ENCODE measurements at regions not wholly inside any gene's neighbourhood (a gene's known extent, or its start where the extent isn't known, plus 50 kb on each side); places are given as distances from the start of the nearest gene placed in this dataset.

DNA sequence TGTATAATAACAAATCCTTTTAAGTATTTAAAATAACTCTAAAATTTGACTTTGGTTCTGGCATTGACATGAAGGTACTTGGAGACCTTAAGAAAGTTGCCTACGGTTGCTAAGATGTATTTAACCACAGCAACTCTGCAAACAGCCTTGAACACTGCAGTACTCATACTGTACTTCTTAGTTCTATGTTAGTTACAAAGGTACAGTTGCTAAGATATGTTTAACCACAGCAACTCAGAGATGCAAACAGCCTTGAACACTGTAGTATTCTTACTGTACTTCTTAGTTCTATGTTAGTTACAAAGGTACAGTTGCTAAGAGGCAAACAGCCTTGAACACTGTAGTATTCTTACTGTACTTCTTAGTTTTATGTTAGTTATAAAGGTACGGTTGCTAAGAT is 268.3 kb upstream of the MIR17HG start:
- DNase-seq (ENCODE audit: low read depth): no peak

DNA sequence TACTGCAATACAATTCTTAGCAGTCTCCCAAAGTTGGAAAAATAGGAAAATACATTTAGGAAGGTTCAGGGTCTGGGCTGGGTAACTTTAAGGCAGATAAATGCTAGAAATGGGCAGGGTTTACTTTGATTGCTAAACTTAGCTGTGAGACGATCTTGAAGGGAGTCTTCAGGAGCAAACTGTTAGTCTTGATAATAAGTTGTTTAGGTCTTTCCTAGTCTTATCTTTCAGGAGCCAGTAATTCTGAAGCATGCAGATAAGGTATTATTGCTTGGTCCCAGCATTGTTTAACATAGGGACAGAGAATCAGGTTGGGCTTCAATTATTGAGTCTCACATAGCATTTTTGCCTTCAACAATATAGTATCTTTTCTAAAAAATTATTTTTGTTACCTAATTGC is 262.4 kb upstream of the MIR17HG start:
- no peak for DNase-seq (ENCODE audit: low read depth)

DNA sequence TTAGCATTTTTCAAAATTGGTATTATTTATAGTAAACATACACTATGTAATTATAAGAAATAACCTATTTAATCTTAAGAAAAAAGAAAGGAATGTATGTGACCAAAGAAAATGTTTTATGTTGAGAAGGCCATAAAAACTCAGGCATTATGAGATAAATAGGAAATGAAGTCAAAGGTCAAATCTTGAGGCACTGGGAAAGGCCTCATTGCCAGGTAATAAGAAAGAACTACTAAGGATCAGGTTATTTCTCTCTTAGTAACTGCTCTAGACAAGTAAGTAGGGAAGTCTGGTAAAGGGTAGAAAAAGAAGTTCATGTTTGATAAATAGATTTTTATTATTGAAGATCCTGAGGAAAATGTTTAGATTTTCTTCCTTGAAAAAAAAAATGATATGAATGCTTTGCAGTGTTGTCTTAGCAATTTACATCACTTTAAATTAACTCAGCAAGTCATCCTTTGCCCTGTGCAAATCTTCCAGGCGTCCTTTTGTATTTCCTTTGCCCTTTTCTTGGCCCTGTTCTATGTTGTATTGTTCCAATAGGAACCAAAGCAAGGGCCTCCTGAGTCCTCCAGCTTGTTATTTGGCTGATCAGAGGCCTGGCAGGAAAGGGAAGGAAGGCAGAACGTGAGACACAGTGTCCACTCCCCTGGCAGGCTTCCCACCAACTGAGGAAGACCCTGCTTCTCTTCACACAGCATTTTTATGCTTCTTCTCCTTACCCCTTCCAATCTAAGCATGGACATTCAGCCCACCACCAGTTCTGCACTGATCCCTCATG is 260.4 kb upstream of the MIR17HG start:
- DNase-seq (ENCODE audit: low read depth): no peak

DNA sequence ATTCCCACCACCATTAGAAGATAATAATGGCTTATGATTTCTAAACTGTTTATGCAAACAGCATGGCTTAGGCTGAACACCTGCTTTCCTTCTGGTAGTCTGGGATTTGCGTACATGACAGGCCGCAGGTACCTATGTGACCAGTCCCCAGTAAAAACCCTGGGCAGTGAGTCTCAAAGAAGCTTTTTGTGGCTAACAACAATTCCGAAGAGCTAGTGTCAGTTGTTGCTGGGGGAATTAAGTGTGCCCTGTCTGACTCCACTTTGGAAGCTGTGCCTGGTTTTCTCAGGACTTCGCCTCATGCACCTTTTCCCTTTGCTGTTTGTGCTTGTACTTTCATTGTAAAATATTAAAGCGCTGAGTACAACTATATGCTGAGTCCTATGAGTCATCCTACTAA is 250.2 kb upstream of the MIR17HG start:
- no peak for DNase-seq (ENCODE audit: low read depth)

DNA sequence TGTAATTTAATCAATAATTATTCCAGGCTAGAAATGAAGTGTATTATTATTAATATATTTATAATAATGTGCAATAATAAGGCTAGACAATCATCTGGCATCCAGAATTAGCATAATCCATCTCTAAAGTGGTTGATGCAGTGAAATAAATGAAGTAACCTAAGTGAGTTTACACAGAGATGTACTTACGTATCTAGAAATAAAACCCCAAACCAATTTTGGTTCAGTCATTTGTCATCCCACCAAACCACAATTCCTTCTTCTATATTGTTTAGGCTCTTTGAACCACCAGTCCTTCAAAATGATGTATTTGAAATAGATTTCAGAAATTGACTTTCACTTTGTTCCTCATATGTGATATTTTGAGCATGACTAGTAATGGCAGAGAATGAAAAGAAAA is 247.6 kb upstream of the MIR17HG start:
- no peak for DNase-seq (ENCODE audit: low read depth)

DNA sequence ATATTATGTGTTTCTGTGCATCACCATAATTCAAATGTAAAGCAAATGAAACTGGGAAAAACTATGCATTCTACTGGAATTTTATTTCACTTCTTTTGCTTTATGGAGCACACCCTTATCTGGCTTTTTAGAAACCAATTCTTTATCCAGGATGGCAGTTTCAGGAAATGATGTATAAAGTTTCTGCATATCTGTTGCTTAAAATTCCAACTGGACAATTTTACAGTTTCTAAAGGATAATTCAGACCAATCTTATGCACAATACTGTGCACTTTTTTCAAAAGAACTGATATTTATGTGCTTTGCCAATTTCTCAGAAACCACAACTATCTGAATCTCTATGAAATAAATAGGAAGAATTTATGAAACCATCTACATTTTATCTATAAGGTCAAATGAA is 246.5 kb upstream of the MIR17HG start:
- no peak for DNase-seq (ENCODE audit: low read depth)

DNA sequence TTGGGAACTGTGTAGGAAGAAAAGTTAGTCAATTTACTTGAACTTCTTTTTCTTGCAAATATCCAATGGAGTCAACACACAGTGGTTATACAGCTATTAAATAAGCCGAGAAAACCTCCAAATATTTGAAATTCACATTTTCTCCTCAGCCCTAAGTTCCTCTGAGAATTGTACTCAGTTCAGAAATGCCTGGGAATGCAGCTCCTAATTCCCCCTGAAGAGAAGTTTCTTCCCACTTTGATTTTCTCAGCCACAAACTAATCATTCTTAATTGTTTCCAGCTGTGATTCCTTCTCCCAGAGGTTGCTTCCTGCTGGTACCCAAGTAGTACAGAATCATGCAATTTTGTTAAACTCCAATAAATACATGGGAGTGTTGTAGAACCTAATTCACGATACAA is 246.1 kb upstream of the MIR17HG start:
- no peak for DNase-seq (ENCODE audit: low read depth)

DNA sequence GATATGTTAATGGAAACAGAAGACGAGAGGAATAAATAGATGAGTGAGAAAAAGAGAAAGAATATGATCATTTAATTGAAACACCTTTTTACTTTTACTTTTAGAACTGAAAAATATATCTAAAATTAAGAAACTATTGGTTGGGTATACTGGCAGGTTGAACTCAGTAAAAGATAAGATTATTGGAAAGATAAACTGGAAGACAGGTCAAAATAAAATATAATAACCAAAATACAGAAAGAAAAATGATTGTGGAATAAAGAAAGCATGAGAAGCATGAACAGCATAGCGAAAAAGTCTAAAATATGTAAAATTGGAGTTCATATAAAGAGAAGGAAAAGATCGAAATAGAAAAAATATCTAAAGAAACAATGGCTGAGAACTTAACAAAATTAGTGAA is 242.2 kb upstream of the MIR17HG start:
- no peak for DNase-seq (ENCODE audit: low read depth)

DNA sequence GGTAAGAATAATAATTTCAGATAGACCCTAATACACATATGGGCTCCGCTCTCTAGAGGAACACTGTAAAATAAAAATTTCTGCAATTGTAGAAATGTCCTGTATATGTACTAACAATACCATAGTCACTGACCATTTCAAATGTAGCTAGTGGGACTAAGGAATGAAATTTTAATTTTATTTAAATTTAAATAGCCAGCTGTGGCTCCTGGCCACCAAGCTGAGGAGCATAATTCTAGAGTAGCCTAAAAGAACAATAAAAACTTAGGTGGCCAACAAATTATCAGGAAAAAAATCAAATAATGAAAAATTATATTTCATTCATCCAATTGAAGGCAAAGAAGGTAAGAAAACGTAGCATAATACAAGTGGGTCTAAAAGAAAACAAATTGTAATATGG is 240.9 kb upstream of the MIR17HG start:
- DNase-seq (ENCODE audit: low read depth): no peak

DNA sequence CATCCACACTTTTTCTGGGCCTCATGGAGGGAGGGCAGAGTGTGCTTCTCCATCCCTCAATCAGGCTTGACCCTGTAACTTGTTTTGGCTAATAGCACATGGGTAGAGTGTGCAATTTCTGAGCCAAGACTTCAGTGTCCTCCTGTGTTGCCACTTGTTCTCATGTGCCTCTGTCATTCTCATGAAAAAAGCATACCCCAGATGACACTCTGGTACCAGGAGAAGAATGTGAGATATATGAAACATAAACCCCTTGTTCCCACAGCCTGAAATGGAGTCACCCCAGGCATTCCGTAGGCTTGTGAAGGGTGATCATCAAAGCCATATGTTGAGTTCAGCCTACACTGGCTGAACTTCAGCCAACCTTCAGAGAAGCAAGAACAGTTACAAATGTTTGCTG is 239.2 kb upstream of the MIR17HG start:
- no peak for DNase-seq (ENCODE audit: low read depth)

DNA sequence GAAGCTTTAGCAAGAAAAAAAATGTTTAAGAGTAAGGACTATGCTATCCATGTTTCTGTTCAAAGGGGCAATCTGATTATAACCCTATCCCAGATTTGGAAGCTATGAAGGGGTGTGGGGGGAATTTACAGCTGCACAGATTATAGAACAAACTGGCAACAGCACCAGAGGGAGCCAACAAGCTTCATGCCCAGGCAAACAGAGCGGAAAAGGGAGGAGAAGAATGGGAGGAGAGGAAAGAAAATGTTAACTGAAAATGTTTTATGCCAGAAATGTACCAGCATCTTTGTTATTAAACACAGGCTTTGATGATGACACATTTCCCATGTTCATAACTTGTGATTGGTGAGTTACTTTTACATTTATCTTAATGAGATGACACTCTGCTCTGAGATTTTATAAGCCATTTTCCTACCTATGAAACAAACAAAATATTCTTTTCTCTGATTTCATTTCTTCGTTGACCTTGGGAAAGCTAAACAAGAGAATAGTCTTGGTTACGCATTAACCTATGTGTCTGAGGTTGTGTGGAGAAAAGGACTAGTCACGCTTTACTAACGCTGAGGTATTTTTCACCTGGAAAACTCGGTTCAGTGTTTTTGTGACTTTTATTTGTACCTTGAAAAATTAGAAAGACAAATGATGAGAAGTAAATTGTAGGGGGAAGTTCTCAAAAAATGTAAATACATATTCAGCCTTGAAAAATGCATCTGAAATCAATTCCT is 235.8 kb upstream of the MIR17HG start:
- DNase-seq (ENCODE audit: low read depth): no peak

DNA sequence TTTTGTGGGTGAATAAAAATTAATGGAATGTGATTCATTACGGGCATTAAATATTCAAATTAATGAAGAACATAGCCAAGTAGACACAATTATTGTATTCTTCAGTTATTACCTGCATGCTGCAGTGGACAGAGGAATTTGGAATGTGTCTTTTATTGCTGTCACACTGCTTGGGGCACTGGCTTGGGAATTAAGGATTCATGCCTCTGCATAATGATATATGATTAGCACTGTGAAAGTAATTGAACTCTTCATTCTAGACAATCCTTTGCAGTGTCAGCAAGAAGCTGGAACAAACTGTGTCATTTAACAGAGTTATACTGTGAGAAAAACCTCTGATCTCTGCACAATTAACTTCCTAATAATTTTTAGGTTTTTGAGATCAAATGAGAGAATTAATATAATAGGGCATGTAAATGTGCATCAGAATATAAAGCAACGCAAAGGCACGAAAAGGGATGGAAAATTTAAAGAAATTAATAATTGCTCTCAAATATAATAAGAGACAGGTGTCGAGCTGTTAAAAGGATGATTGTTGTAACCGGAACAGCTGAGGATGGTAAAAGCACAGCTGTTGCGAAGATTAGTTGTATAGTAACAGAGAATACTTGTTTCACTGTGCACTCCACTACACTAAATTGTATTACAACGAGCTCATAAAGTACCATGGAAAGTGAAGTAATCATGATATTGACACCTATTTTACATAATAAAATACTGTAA is 235.1 kb upstream of the MIR17HG start:
- no peak for DNase-seq (ENCODE audit: low read depth)

DNA sequence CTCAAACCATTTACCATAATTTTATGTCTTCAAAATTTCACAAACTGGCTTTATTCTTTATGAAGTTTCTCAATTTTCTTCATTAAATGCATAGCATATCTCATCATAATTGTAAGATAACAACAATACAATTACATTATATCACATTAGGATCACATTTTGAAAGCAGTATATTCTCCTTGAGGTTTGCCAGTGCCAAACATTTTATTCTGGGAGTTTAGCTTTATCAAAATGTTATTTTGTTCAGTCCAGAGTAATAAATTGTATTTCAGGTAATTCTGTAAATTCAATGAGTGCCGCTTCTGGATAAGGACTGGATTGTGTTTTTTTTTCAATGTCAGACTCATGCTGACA is 234.6 kb upstream of the MIR17HG start:
- no peak for DNase-seq (ENCODE audit: low read depth)

DNA sequence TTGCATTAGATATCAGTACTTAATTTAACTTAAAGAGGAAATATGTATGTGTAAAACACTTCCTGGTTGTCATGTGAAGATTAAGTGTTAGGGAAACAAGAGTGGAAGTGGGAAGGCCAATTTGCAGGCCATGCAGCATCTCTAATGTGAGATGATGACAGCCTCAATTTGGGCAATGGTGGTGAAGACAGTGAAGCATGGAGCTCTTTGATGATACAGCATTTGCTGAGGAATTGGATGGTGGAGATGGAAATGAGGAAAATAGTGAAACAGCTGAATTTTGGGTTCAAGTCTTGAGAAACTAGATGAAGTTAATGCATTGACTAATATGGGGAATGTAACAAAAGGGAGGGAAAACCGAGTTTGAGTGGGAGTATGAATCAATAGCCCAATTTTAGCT is 231.7 kb upstream of the MIR17HG start:
- DNase-seq (ENCODE audit: low read depth): no peak

DNA sequence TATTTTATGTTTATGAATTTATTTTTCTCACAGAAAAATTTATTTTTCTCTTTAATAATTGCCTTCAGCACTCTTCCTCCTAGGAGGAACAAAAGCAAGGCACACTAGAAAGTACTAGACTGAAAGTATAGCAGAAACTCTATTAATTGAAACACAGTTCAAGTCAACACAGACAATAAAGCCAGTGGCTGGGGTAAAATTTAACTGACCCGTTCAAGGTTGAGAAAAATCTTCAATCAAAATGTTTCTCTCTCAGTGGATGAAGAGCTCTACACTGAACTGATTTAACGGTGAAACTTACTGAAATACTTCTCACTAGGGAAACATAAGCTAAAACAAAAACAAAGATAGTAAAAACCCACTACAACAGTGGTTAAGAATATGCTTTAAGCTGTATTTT is 230.1 kb upstream of the MIR17HG start:
- DNase-seq (ENCODE audit: low read depth): no peak

DNA sequence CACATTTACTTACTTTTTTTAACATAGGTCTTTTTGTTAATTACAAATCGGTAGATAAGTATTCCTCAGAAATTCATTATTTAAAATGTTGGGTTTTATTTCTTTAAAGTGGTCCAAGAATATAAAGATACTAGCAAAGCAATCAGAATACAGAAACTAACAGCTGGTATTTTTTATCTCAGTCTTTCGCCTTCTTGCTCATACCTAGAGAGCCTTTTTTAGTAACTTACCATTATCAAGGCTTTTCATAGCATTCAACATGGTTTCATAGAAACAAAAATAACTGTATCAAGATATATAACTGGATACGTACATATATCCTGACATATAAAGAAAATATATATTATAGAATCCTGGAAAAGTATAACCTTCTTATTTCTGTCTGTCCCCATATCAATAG is 227.8 kb upstream of the MIR17HG start:
- DNase-seq (ENCODE audit: low read depth): no peak

DNA sequence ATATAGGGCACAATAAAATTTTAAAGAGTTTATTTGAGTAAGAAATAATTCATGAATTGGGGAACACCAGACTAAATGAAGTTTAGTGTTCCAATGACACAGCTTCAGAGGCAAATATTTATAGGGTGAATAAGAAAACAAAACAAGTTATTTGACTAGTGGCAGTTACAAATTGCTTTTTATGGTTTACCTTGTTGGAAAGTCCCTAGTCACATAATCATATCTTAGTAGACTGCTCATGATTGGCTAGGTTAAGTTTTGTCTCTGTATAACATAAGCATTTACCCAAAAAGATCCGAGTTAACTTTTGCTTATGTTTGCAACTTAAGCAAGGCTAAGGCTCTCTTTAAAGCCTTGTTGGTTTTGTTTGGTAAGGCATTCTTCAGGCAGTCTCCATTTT is 224.7 kb upstream of the MIR17HG start:
- DNase-seq (ENCODE audit: low read depth): no peak

DNA sequence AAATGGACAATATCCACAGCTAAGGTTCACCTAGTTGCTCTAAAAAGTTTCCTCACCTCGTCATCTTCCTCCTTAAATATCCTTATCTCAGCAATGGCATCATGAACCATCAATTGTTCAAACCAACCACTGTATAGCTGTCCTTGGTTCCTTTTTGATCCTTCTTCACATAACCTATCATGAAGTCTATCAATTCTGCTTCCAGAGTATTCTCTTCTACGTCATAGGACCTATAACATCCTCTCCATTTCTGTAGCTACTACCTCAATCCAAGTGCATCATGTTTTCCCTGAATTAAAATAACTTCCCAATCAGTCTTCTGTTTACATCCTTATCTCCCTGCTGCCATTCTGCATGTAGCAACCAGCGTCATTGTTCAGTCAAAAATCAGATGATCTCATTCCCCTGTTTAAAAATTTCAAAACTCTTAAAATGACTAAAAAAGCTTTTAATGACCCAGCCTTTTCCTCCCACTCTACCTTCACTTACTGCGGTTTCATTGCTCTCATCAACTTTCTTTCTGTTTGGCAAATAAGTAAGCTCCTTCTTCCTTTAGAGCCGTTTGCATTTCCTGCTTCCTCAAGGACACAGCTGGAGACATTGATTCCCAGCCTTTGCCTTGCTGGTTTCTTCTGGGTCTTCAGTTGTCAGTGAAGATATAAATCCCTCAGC is 223.9 kb upstream of the MIR17HG start:
- DNase-seq (ENCODE audit: low read depth): peak; percentile 69

DNA sequence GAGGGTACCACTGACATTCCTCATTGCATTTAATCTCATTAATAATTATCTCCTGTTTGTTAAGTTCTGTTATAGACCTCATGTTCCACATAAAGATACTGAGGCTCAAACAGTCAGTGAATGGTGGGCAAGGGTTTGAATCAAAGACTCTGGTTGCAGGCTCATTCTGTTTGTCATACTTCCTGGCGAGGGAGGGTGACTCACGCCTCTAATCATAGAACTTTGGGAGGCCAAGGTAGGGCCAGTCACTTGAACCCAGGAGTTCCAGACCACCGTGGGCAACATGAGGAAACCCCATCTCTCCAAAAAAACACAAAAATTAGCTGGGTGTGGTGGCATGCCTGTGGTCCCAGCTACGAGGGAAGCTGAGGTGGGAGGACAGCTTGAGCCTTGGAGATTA is 220.7 kb upstream of the MIR17HG start:
- peak; percentile 22 for DNase-seq (ENCODE audit: low read depth)

DNA sequence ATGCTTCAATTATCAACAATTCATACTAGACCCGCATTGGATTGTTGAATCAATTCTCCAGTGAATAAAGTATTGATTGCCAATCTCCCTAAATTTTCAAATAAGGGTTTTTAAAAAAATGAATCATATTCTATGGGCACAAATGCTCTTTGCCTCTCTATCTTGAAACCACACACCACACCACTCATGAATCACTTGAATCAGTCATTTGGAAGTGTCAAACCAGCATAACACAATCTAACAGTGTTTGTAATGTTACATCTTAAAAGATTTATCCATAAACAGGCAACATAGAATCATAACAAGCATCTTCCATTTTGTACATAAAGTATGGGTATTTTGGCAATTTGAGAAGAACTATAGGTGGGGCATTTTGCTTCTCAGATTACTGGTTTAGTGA is 219.5 kb upstream of the MIR17HG start:
- peak; percentile 50 for DNase-seq (ENCODE audit: low read depth)

DNA sequence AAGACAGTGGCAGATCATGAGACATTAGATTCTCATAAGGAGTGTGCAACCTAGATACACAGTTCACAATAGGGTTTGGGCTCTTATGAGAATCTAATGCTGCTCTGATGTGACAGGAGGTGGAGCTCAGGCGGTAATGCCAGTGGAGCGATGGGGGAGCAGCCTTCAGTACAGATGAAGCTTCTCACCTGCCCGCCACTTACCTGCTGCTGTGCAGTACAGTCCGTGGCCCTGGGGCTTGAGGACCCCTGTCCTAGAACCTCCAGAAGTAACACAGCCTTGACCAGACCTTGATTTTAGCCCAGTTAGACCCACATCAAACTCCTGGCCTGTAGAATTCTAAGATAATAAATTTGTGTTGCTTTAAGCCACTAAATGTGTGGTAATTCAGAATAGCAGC is 215.1 kb upstream of the MIR17HG start:
- no peak for DNase-seq (ENCODE audit: low read depth)

DNA sequence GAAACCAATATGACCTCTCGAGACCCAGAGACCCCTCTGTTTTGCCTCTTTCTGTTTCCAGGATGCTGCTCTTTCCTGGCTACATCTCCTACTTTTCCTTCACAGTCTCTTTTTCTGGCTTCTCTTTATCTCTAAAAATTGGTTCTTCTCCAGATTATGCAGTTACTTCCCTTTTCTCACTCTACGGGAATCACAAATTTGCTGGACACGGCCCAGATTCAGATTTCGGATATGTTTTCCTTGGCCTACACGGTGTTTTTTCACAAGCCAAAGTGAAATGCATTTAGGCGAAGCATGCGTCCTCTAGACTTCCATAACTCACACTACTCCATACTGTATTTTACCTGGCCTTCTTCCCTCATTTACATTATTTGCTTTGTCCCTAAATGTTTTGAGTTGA is 214.7 kb upstream of the MIR17HG start:
- no peak for DNase-seq (ENCODE audit: low read depth)

Measured in amniotic epithelial cell (primary cell).